ENCODE measurements at regions not wholly inside any gene's neighbourhood (a gene's known extent, or its start where the extent isn't known, plus 50 kb on each side); places are given as distances from the start of the nearest gene placed in this dataset.
"Not testable (repeated sequence)": the region's sequence is repeated elsewhere in the genome, so short reads cannot be mapped to it uniquely, and the experiment has no call there.

- DNase-seq (ENCODE audit: low spot score), result no peak
- no peak overlapping the region for H3K27ac Mint-ChIP-seq
- no peak overlapping the region for H3K4me3 Mint-ChIP-seq
- H3K4me1 Mint-ChIP-seq (ENCODE audit: low read depth), result no peaks in the 10 kb centered on the region
- H3K27me3 Mint-ChIP-seq (ENCODE audit: insufficient read depth), result no peaks in the 10 kb centered on the region
- intact Hi-C loops (cut with micrococcal nuclease), result no loop called here
- no peaks in the 10 kb centered on the region for H3K9me3 Mint-ChIP-seq
- no peaks in the 10 kb centered on the region for H3K36me3 Mint-ChIP-seq (ENCODE audit: low read depth)
These were observed 260.5 kb downstream of the CALCRL start for GRCh38 chr2:187187519-187187918.

GRCh38 chr2:187180529-187180928, 267.5 kb downstream of the CALCRL start:
- no peak overlapping the region for H3K4me3 Mint-ChIP-seq
- H3K27ac Mint-ChIP-seq, result no peak overlapping the region
- intact Hi-C loops (cut with micrococcal nuclease), result no loop called here
- no peaks in the 10 kb centered on the region for H3K4me1 Mint-ChIP-seq (ENCODE audit: low read depth)
- H3K9me3 Mint-ChIP-seq, result no peaks in the 10 kb centered on the region
- no peaks in the 10 kb centered on the region for H3K36me3 Mint-ChIP-seq (ENCODE audit: low read depth)
- DNase-seq (ENCODE audit: low spot score), result no peak
- H3K27me3 Mint-ChIP-seq (ENCODE audit: insufficient read depth), result no peaks in the 10 kb centered on the region

- not testable (repeated sequence) for H3K27me3 Mint-ChIP-seq (ENCODE audit: insufficient read depth)
These were observed 269.2 kb downstream of the CALCRL start for GRCh38 chr2:187178876-187179275.

GRCh38 chr2:187177253-187177652, 270.8 kb downstream of the CALCRL start:
- Mint-ChIP-seq H3K4me1 (ENCODE audit: low read depth) (no peaks in the 10 kb centered on the region), H3K4me3 (no peak overlapping the region), H3K27ac (no peak overlapping the region), H3K27me3 (ENCODE audit: insufficient read depth) (no peaks in the 10 kb centered on the region), H3K9me3 (no peaks in the 10 kb centered on the region), H3K36me3 (ENCODE audit: low read depth) (no peaks in the 10 kb centered on the region)
- intact Hi-C loops (cut with micrococcal nuclease), result no loop called here
- no peak for DNase-seq (ENCODE audit: low spot score)

More at GRCh38 chr2:187178876-187179275, 269.2 kb downstream of the CALCRL start:
- DNase-seq (ENCODE audit: low spot score); H3K36me3 Mint-ChIP-seq (ENCODE audit: low read depth); H3K4me3 Mint-ChIP-seq; H3K9me3 Mint-ChIP-seq; H3K27ac Mint-ChIP-seq; intact Hi-C loops (cut with micrococcal nuclease); H3K4me1 Mint-ChIP-seq (ENCODE audit: low read depth): not testable (repeated sequence)

GRCh38 chr2:187174582-187174981, 273.5 kb downstream of the CALCRL start:
- Mint-ChIP-seq H3K4me3 (no peak overlapping the region), H3K27ac (no peak overlapping the region), H3K4me1 (ENCODE audit: low read depth) (no peaks in the 10 kb centered on the region), H3K9me3 (no peaks in the 10 kb centered on the region), H3K36me3 (ENCODE audit: low read depth) (no peaks in the 10 kb centered on the region), H3K27me3 (ENCODE audit: insufficient read depth) (no peaks in the 10 kb centered on the region)
- intact Hi-C loops (cut with micrococcal nuclease), result no loop called here
- DNase-seq (ENCODE audit: low spot score), result no peak

GRCh38 chr2:187171318-187171717, 276.7 kb downstream of the CALCRL start:
- no peaks in the 10 kb centered on the region for H3K36me3 Mint-ChIP-seq (ENCODE audit: low read depth)
- no peaks in the 10 kb centered on the region for H3K9me3 Mint-ChIP-seq
- intact Hi-C loops (cut with micrococcal nuclease), result no loop called here
- H3K27ac Mint-ChIP-seq, result no peak overlapping the region
- no peaks in the 10 kb centered on the region for H3K4me1 Mint-ChIP-seq (ENCODE audit: low read depth)
- no peak overlapping the region for H3K4me3 Mint-ChIP-seq
- no peak for DNase-seq (ENCODE audit: low spot score)
- no peaks in the 10 kb centered on the region for H3K27me3 Mint-ChIP-seq (ENCODE audit: insufficient read depth)

GRCh38 chr2:187169864-187170263, 278.2 kb downstream of the CALCRL start:
- no peaks in the 10 kb centered on the region for H3K36me3 Mint-ChIP-seq (ENCODE audit: low read depth)
- no peaks in the 10 kb centered on the region for H3K27me3 Mint-ChIP-seq (ENCODE audit: insufficient read depth)
- intact Hi-C loops (cut with micrococcal nuclease), result no loop called here
- DNase-seq (ENCODE audit: low spot score), result no peak
- no peaks in the 10 kb centered on the region for H3K4me1 Mint-ChIP-seq (ENCODE audit: low read depth)
- H3K27ac Mint-ChIP-seq, result no peak overlapping the region
- no peak overlapping the region for H3K4me3 Mint-ChIP-seq
- no peaks in the 10 kb centered on the region for H3K9me3 Mint-ChIP-seq

GRCh38 chr2:187168720-187169713, 279.0 kb downstream of the CALCRL start:
- Mint-ChIP-seq H3K27ac (no peak overlapping the region), H3K27me3 (ENCODE audit: insufficient read depth) (no peaks in the 10 kb centered on the region), H3K9me3 (no peaks in the 10 kb centered on the region), H3K4me3 (no peak overlapping the region), H3K4me1 (ENCODE audit: low read depth) (no peaks in the 10 kb centered on the region), H3K36me3 (ENCODE audit: low read depth) (no peaks in the 10 kb centered on the region)
- intact Hi-C loops (cut with micrococcal nuclease), result no loop called here
- DNase-seq (ENCODE audit: low spot score), result no peak

- Mint-ChIP-seq H3K27ac (no peak overlapping the region), H3K9me3 (no peaks in the 10 kb centered on the region), H3K27me3 (ENCODE audit: insufficient read depth) (no peaks in the 10 kb centered on the region), H3K4me1 (ENCODE audit: low read depth) (no peaks in the 10 kb centered on the region), H3K4me3 (no peak overlapping the region), H3K36me3 (ENCODE audit: low read depth) (no peaks in the 10 kb centered on the region)
- no peak for DNase-seq (ENCODE audit: low spot score)
- intact Hi-C loops (cut with micrococcal nuclease), result no loop called here
These were observed 280.6 kb downstream of the CALCRL start for GRCh38 chr2:187167491-187167890.

- Mint-ChIP-seq H3K4me1 (ENCODE audit: low read depth) (no peaks in the 10 kb centered on the region), H3K36me3 (ENCODE audit: low read depth) (no peaks in the 10 kb centered on the region), H3K27me3 (ENCODE audit: insufficient read depth) (no peaks in the 10 kb centered on the region), H3K27ac (no peak overlapping the region), H3K4me3 (no peak overlapping the region), H3K9me3 (no peaks in the 10 kb centered on the region)
- intact Hi-C loops (cut with micrococcal nuclease), result no loop called here
- no peak for DNase-seq (ENCODE audit: low spot score)
These were observed 282.0 kb downstream of the CALCRL start for GRCh38 chr2:187165936-187166610.

- no peaks in the 10 kb centered on the region for H3K36me3 Mint-ChIP-seq (ENCODE audit: low read depth)
These were observed 289.6 kb downstream of the CALCRL start for GRCh38 chr2:187158452-187158851.

GRCh38 chr2:187157046-187157445, 291.0 kb downstream of the CALCRL start:
- Mint-ChIP-seq H3K4me3 (no peak overlapping the region), H3K36me3 (ENCODE audit: low read depth) (no peaks in the 10 kb centered on the region), H3K27me3 (ENCODE audit: insufficient read depth) (no peaks in the 10 kb centered on the region), H3K27ac (no peak overlapping the region), H3K4me1 (ENCODE audit: low read depth) (no peaks in the 10 kb centered on the region), H3K9me3 (peaks cover 13% of the 10 kb centered on the region)
- intact Hi-C loops (cut with micrococcal nuclease), result no loop called here
- DNase-seq (ENCODE audit: low spot score), result no peak

More at GRCh38 chr2:187158452-187158851, 289.6 kb downstream of the CALCRL start:
- Mint-ChIP-seq H3K9me3 (peaks cover 13% of the 10 kb centered on the region), H3K27me3 (ENCODE audit: insufficient read depth) (no peaks in the 10 kb centered on the region), H3K4me3 (no peak overlapping the region), H3K27ac (no peak overlapping the region), H3K4me1 (ENCODE audit: low read depth) (no peaks in the 10 kb centered on the region)
- intact Hi-C loops (cut with micrococcal nuclease), result no loop called here
- DNase-seq (ENCODE audit: low spot score), result no peak

GRCh38 chr2:187155476-187155875, 292.6 kb downstream of the CALCRL start:
- intact Hi-C loops (cut with micrococcal nuclease), result no loop called here
- Mint-ChIP-seq H3K36me3 (ENCODE audit: low read depth) (no peaks in the 10 kb centered on the region), H3K27me3 (ENCODE audit: insufficient read depth) (no peaks in the 10 kb centered on the region), H3K27ac (no peak overlapping the region), H3K4me1 (ENCODE audit: low read depth) (no peaks in the 10 kb centered on the region), H3K9me3 (peaks cover 13% of the 10 kb centered on the region), H3K4me3 (no peak overlapping the region)
- DNase-seq (ENCODE audit: low spot score), result no peak

Measured in activated T-helper 1 cell treated with anti-CD3 and anti-CD28 coated beads, Interleukin-12 subunit alpha, Interleukin-12 subunit beta, Interleukin-2, Interleukin-4 antibody, amounts not matched to agents 30 ng/mL and 10 ng/mL and 1 ng/mL, durations not matched to agents 14 hours and 24 hours and 36 hours (primary cell).